GM19467 (cell line): ENCODE measurements at regions not wholly inside any gene's neighbourhood (a gene's known extent, or its start where the extent isn't known, plus 50 kb on each side); places are given as distances from the start of the nearest gene placed in this dataset.
"Not testable (repeated sequence)": the region's sequence is repeated elsewhere in the genome, so short reads cannot be mapped to it uniquely, and the experiment has no call there.

Experiments
- ATAC-seq: cut with Tn5 transposase; IDR thresholded peaks from one replicate; pipeline ENCODE4 v1.9.1; 2021; ENCODE audit warnings: mild to moderate bottlenecking, moderate library complexity; ENCODE audit not compliant: unreplicated experiment

DNA sequence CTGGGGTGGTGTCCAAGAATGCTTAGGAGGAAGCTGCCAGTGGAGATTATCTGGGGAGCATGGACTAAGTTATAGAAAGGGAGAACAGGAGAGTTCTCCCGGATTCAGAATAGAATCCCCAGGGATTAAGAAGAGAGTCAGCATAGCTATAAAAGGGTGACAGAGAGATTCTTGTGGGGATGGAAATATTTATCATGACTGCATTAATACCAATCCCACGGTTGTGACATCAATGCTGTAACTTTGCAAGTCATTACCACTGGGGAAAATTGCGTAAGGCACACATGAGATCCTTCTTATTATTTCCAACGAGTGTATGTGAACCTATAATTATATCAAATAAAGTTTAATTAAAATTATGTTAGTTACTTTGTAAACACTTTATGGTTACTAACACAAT, 447.9 kb upstream of the TMEM132C start:
- no peak for ATAC-seq

DNA sequence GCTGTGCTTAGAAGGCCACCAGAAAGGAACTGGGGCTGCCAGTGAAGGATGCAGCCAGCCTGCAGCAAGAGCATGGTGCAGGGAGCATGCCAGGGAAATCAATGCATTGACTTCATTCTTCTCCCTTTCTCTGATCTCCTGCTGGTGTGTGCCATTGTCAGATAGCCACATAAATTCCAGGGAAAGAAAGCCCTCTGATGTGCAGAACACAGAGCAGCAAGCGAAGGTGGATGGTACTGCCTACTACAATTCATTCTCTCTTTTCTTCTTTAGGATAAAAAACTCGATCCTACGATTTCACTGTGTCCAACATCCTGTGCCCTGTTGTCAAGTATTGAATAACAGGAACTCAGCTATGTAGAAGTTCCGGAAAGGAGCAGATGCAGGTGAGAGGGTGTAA, 446.7 kb upstream of the TMEM132C start:
- no peak for ATAC-seq

DNA sequence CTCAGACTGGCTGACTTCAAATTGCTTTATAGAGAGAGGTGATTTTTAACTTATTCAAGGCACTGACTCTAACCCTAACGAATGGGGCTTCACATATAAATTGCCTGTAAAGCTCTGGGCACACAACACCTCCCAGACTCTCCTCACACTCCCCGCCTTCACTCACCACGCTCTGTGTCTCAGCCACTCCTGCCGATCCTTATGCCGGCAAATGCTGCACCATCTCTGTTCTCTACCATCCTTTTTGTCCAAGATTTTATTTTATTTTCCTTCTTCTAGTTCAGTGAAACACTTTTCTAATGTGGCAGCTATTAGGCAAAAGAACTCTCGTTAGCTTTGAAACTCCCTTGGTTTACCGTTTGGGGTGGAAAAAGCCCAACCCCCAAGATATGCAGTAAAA, 446.1 kb upstream of the TMEM132C start:
- no peak for ATAC-seq

DNA sequence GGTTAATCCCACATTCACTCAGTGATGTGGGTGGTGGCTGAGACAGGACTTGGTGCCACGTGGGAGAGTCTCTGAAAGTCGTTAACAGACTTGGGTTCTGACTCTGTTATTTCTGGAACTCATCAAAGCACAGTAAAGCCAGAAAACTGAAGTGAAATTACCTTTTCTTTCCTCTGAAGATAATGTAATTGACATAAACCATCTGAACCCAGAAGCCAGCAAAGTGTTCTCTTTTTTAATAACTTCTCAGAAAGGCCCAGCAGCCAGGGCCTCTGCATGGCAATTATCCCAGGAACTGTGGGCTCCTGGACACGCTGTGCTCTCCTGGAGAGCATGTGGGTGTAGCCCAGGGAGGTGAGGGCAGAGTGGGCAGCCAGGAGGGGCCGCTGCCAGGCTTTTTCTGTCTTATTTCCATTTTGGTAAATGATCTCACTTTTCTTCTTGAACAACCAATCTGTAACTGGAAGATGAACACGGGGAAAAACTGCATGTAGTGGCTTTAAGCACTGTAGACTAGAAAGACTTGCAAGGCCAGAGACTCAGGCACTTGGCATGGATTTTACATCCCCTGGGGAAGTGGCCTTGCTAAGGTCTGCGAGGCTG, 444.1 kb upstream of the TMEM132C start:
- ATAC-seq = no peak

DNA sequence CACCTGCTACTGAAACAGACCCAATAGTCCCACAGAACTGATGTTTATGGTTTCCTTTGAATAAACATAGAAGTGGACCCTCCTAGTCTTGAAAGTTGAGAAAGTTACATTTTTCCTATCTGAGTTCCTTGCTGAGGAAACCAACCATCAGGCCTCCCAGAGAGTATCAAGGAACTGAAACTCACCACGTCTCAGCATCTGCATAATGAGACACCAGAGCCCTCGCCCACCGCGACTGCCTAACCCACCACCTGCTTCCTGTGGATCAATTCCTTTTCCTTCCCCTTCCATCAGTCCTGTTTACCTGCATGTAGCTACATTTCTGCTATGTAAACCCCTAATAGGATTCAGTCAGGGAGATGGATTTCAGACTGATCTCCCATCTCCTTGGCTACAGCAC, 443.2 kb upstream of the TMEM132C start:
- no peak for ATAC-seq

DNA sequence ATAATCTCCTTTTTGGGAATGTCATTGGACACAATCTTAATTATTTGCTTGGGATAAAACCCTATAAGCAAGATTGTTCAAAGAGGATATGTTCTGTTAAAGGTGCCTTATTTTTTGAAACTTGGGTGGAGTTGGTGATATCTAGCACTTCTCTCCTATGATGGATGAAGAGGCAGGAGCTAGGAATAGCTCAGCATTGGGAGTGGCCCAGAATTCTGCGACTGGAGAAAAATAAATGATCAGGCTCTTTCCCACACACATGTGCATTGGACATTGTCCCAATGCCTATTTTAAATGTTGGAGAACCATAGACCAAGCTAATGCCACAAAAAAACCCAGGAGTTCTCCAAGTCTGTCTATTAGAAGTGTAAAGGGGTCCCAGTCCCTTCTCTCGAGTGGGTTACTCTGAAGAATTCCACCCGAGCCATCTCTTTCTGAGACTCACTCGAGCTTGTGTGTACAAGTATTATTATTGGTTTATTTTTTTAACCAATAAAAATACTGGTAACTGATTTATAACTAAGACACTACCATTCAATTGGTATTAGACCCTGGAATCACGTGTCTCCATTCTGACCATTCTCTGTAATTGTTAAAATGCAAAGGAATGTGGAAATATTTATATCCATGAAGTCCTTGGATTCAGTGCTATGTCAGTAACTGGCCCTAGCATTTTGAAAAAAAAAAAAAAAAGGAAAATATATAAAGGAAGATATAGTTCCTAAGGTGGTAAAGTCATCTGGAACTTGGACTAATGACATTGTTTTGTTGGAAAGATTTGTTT, 437.5 kb upstream of the TMEM132C start:
- ATAC-seq = no peak

DNA sequence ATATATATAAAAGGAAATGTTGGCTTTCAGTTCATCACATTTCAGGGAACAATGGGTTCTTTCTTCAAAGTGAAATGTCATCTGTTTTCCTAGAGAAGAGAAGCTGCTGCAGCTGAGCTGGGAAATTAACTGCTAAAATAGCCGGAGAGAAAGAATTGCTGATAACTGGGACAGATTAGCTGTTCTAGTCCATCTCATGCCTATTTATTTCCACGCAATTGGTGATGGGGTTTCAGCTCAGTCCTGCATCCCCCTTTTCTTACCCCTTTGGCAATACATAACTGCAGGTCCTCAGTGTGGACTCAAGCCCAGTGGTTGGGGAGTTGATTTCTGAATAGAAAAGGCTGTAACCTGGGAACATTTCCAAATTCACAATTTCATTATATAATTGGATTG, 436.9 kb upstream of the TMEM132C start:
- ATAC-seq = no peak

DNA sequence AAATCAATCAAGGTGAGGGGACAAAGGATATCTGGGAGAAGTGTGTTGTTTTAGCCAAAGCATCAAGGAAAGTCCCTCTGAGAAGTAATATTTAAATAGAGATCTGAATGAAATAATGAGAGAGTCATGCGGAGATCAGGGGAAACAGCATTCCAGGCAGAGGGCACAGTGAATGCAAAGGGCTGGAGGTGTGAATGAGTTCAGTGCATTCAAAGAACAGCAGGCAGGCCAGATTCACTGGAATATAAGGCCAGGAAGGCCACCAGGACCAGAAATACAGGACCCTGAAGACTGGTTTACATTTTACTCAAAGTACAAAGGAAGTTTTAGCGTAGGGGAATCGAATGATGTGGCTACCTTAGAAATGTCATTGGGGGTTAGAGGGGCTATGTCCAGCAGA, 436.2 kb upstream of the TMEM132C start:
- no peak for ATAC-seq

DNA sequence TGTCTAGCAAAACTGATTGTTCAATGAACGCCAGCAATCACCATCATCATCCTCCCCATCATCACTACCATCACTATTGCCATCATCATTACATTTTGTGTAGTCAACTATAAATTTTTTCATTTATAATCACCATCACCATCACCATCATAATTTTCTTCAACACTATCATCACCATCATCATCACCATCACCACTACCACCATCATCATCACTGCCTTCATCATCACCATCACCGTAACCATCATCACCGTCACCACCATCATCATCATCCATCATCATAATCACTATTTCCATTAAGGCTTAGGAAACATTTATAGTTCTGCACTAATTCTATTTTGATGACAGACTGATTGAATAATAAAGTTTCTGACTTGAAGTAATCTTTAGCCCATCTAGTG, 434.8 kb upstream of the TMEM132C start:
- ATAC-seq = no peak

DNA sequence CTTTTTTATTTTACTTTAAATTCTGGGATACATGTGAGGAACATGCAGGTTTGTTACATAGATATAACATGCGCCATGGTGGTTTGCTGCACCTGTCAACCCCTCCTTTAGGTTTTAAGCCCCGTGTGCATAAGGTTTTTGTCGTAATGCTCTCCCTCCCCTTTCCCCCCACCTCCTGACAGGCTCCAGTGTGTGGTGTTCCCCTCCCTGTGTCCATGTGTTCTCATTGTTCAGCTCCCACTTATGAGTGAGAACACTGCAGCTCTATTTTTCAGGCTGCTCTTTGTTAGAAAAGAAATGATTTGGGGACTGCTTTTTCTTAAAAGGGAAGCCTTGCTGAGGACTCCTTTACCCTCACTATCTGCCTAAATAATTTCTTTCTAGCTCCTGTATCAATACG, 430.2 kb upstream of the TMEM132C start:
- not testable (repeated sequence) for ATAC-seq

DNA sequence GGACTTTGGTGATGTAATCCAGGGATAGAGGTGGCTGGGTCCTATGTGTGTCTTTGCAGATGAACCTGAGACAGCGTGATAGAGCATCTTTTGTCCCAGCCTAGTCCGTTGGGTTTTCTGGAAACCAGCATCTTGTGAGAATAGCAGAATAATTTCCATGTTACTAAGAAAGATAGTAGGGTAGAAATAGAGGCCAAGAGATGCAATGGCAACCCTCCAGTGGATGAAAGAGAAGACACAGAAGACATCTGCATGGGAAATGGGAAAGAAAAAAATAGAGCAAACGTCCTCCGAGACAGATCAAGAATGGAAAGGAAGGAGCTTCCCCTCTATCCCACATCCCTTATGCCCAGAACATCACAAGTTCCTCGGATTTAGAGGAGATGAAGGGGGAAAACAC, 409.3 kb upstream of the TMEM132C start:
- ATAC-seq = no peak

DNA sequence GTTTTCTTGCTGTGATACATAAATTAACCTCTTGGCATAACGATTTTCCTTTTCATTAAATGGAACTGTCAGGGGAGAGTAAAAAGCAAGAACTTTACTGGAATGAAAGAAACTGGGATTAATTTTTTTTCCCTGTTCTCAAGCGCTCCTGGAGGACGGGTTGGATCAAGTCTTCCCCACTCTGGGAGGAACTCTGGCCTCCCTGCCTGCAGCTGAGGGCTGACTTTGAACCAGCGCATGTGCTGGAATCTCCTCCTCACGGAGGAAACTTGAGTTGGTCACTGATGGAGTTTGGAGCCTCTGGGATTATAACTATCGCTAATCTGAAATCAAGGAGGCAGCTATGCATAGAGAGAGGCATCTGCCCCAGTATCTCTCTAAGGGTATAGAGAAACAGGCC, 406.4 kb upstream of the TMEM132C start:
- ATAC-seq = no peak

DNA sequence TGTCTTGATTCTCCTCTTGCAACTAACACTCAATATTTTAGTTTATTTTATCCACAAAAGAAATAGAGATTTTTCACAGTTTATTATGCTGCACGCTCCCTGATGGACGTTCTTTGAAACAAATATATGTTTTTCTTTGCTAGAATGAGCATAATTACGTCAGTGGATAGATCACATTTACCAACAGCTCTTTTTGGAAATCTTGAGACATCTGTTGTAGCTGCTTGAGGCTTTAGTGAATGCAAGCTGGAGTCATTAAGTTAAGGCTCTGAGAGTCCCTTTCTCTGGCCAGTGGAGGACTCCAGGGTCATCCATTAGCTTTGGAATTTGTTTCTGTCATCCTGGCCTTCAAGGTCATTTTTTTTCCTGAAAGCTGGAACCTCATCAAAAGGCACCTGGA, 405.6 kb upstream of the TMEM132C start:
- no peak for ATAC-seq

DNA sequence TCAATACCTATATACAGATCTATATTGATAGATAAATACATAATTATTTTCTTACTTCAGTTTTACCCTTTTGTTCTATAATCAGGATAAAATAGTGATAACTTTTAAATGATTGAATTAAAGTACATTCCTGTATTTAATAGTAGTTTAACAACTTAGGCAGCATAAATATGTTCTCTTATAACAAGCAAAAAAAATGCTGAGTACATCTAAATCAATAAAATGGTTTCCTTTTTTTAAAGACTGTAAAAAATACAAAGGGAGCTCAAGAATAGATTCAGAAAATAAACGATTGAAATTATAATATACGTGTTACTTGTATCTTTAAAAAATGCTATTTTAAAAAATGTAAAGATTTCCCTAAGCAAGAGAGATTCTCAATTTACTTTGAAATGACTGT, 393.7 kb upstream of the TMEM132C start:
- ATAC-seq = no peak

DNA sequence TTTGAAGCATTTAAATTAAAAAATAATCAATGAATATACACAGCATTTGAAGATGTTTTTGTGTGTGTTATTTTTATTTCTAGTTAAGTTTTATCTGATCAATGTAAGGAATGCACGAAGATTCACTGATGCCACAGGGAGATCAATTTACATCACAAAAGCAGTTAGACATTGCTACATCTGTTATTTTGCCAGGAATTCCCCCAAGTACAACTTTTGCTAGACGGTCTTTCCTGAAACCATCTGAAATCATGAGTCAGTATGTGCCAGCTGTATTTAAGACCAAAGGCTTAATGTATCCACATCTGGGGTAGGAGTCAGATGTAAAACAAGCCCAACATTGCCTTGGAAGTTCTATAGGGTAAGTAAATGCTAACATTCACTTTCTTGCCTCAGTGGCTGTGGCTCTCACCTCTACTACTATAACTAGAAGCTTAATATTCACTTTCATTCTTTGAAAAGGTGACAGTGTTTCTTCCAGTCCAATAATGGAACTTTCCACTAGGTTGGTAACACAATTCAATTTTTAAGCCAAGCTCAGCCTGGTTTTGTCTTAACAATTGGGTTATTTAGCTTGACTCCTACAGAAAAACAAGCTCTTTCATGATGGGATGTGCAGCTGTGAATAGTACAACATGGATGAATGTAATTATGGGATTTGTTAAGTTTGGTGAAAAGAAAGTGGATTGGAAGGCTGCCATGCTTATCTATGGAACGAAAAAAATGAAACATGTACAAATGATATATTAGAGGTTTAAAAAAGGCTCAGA, 385.4 kb upstream of the TMEM132C start:
- no peak for ATAC-seq

DNA sequence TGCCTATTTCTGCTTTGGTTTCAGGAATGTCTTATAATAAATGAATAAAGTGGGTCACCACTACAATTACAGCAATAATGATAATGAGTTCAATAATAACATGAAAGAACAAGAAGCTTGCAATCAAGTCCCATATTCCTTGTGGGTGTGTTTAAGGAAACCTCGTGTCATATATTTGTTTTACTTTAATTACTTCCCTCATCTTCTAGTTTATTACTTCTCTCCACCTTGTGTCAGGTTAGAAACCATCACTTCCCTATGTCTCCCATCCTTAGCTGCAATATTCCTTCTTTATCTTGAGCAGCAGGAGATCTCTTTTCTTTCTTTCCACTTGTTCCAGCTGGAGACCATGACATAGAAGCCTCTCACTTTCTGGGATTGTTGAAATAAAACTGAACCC, 384.0 kb upstream of the TMEM132C start:
- ATAC-seq = no peak

DNA sequence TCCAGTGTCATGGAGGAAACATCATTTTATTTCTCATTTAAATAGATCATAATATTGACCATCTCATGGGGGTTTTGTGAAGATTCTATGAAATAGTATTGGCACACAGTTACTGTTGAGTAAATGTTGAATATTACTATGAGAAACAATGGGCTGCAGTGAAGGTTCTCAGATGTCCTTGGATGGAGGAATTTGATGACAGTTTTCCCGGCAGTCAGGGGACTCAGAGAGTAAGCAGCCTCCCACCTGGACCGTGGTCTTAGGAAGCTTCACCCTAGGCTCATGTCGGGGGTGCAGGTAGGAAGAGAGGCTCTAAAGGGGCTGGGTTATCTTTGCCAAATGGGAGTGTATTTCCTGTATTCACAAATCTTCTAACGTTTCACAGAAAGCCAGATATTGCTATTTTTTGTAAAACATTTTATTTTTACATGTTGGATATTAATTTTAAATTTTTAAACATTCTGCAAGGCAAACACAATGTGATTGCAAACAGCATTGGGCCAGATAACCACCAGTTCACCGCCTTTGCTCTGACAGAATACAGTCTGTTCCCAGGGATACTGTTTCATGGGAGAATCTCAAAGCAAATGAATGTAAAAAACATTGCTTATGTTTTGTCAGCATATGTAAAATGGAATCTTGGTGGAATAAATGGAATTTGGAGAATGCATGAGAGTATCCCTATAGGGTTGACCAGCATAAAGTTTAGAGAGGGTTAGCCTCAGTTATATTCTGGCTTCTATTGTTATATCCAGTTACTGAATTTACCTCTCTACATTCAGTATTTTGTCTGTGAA, 380.8 kb upstream of the TMEM132C start:
- no peak for ATAC-seq

DNA sequence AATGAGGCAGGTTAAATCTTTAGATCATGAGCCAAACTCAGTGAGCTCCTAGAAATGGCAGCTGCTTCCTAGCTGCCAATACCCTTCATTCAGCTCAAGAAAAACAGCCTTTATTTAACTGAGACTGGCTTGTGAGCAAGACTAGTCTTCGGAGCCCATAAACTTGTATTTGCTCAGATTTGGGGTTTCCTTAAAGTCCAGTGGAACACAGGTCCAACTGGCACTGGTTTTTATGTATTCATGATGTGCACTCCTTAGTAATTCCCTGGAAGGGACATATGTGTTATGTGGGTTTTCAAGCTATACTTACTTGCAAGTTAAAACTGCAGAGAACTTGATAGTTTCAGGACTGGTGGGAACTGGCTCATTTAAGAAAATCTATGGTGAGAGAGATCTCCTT, 380.1 kb upstream of the TMEM132C start:
- ATAC-seq = no peak

DNA sequence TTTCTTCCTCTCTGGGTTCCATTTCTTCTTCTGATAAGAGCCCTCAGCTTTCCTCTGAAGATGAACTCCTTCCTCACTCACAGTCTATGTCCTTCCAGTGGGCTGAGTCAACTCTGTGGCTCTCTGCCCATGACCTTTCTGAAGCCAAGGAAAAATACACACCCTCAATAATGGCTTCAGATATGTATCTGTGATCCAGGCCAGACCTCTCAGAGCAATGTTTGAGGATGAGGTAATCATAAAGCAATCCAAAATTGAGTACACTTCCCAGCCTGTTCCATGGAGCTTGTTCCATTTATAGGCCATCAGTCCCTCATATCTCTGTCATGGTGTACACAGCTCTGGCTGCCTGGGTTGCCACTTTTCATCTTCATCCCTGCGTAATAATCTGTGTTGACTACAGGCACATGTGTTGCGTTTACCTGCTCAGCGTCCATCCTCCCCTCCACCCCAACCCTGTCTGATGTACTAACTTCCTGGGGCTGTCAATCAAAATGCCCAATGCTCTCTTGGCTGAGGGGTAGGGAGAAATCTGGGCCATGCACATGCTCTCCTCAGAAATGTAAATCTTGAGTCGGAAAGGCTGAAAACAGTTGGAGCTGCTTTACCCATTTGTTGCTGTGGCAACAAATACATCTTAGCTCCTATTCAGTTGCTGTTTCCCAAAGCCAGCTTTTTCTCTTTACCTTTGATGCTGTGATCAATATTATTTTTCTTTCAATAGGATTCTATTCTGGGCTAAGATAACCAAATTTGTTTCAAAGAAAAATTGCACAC, 377.8 kb upstream of the TMEM132C start:
- ATAC-seq = no peak

DNA sequence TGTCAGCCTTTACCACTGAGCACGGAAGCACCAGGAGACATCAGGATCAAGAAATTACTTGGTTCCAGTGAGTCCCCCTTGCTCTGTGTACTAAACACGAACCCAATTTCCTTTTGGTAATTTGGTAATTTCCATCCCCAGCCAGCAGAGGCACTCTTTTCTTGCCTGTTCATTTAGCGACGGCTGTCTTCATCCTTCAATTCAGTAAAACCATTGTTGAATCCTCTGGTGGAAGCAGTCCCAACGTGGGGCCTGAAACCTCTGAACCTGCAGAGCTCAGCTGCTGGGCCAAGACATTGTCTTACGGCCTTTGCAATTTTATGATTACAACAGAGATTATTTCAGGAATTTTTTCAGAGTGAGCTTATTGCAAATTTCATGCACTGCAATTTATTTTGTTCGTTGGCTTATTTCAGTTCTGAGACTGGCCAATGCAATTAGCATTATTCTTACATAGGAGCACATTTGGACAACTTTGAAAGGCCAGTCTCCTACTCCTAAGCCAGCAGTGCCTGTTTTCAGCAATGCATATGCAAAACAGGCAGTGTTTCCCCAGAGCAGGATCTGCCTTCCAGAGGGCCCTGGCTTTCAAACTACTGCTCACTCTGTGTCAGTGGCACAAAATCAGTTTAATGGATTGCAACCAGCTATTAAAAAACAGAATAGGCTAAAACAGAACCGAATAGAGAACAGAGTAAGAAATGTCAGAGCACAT, 372.9 kb upstream of the TMEM132C start:
- no peak for ATAC-seq
